ENCODE measurements at regions not wholly inside any gene's neighbourhood (a gene's known extent, or its start where the extent isn't known, plus 50 kb on each side); places are given as distances from the start of the nearest gene placed in this dataset.

DNA sequence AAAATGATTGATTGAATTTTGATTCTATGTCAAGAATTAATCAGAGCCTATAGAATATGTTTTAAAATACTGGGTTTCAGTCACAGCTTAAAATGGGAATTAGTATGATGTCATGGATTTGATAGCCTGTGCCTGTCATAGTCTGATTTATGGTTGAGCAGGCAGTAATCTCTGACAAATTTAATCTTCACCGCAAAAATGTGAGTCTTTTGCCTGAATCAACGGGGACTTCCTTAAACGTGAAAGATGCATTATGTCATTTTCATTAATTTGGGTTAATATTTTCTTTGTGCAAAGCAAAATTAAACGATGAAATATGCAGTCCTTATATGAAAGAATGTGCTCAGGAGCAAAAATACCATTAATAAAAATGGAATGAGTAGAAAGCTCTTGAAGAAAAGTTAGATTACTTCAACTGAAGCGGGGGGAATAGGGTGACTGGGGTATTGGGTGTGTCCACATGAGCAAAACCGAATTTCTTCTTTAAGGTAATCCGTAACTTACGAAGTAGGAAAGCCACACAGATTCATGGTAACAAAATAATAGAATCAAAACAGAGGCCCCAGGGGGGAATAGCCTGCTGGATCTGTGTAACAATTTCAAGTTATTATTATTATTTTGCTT is 339.6 kb upstream of the NOX3 start:
- Histone ChIP-seq H2BK20ac (ENCODE audit: low read depth, low read length) (no peak overlapping the region), H3K9me3 (ENCODE audit: control insufficient read depth, insufficient read depth, low read length) (peaks cover 4% of the 10 kb centered on the region), H2BK5ac (ENCODE audit: low read depth, low read length, poor library complexity, severe bottlenecking) (no peak overlapping the region), H3K23ac (ENCODE audit: low read depth, low read length) (no peak overlapping the region), H3K79me1 (ENCODE audit: low read depth in 1 of 2, low read length in 2 of 2) (no peaks in the 10 kb centered on the region), H3K4ac (ENCODE audit: low read depth, low read length) (no peak overlapping the region), H4K8ac (ENCODE audit: low read depth in 2 of 2, low read length in 2 of 2) (no peak overlapping the region), H4K20me1 (ENCODE audit: insufficient read depth, low read length) (no peaks in the 10 kb centered on the region), H3K27me3 (ENCODE audit: control insufficient read depth, insufficient read depth, low read length) (no peaks in the 10 kb centered on the region), H3K18ac (ENCODE audit: low read depth, low read length) (no peak overlapping the region), H3K4me3 (ENCODE audit: insufficient read depth, low read depth, low read length) (no peak overlapping the region), H3K36me3 (ENCODE audit: control insufficient read depth, insufficient read depth, low read length) (no peaks in the 10 kb centered on the region), H2BK120ac (ENCODE audit: low read depth, low read length) (no peak overlapping the region), H2AFZ (replicated peaks; ENCODE audit: low read length, poor library complexity) (no peak overlapping the region), H3K9ac (ENCODE audit: low read depth, low read length) (no peak overlapping the region), H2AK5ac (ENCODE audit: low read depth, low read length) (no peak overlapping the region), H3K9me1 (ENCODE audit: insufficient read depth, low read length) (no peaks in the 10 kb centered on the region), H3K4me1 (ENCODE audit: control insufficient read depth, insufficient read depth, low read length) (no peaks in the 10 kb centered on the region; the same call in 1 of the 2 replicates), H3K14ac (replicated peaks; ENCODE audit: low read depth, low read length) (no peak overlapping the region), H3K56ac (ENCODE audit: extremely low read depth, insufficient read depth, low read length) (no peak overlapping the region), H4K91ac (ENCODE audit: insufficient read depth, low read depth, low read length) (no peak overlapping the region), H4K5ac (ENCODE audit: low read depth, low read length) (no peak overlapping the region), H2AK9ac (replicated peaks; ENCODE audit: low read depth, low read length, poor library complexity) (no peak overlapping the region), H3K4me2 (ENCODE audit: low read depth, low read length) (no peak overlapping the region), H2BK15ac (ENCODE audit: low read depth, low read length) (no peak overlapping the region), H3K27ac (ENCODE audit: insufficient read depth, low read length) (no peak overlapping the region)
- in situ Hi-C loops (cut with MboI; ENCODE audit: low sequenced_read_pairs) (no loop called here), intact Hi-C loops (cut with micrococcal nuclease) (no loop called here), dilution Hi-C loops (cut with HindIII; ENCODE audit: low sequenced_read_pairs, unreplicated experiment) (no loop called here)
- DNase-seq, result no peak
- 80% methylated on average over 1 of the region's 8 CpGs; no CpG with 5 or more reads in 1 of the 2 experiments for WGBS, 2 experiments (ENCODE audit: extremely low coverage in 2 of 2, insufficient read length in 1 of 2)
- ChIA-PET POLR2A (ENCODE audit: unreplicated experiment) (no interaction called here), CTCF (no interaction called here)
- TF ChIP-seq, protein P1, sequence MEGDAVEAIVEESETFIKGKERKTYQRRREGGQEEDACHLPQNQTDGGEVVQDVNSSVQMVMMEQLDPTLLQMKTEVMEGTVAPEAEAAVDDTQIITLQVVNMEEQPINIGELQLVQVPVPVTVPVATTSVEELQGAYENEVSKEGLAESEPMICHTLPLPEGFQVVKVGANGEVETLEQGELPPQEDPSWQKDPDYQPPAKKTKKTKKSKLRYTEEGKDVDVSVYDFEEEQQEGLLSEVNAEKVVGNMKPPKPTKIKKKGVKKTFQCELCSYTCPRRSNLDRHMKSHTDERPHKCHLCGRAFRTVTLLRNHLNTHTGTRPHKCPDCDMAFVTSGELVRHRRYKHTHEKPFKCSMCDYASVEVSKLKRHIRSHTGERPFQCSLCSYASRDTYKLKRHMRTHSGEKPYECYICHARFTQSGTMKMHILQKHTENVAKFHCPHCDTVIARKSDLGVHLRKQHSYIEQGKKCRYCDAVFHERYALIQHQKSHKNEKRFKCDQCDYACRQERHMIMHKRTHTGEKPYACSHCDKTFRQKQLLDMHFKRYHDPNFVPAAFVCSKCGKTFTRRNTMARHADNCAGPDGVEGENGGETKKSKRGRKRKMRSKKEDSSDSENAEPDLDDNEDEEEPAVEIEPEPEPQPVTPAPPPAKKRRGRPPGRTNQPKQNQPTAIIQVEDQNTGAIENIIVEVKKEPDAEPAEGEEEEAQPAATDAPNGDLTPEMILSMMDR (conservative IDR thresholded peaks at IDR 0.05; ENCODE audit: low read depth, low read length), result no peak
- no peak for TF ChIP-seq SMC3 (IDR thresholded peaks at IDR 0.05; ENCODE audit: low read depth, low read length)
- TF ChIP-seq NFE2L2 (IDR thresholded peaks at IDR 0.05; ENCODE audit: low read depth, low read length), result no peak
- TF ChIP-seq BHLHE40 (IDR thresholded peaks at IDR 0.05; ENCODE audit: low read depth, low read length), result no peak
- no peak for TF ChIP-seq RAD21 (IDR thresholded peaks at IDR 0.05; ENCODE audit: low read length)
- TF ChIP-seq CEBPB (IDR thresholded peaks at IDR 0.05; ENCODE audit: low read depth, low read length), result no peak
- TF ChIP-seq RCOR1 (IDR thresholded peaks at IDR 0.05; ENCODE audit: insufficient replicate concordance, low read length), result no peak
- no peak for TF ChIP-seq RFX5 (IDR thresholded peaks at IDR 0.05; ENCODE audit: low read depth, low read length)
- TF ChIP-seq MXI1 (IDR thresholded peaks at IDR 0.05; ENCODE audit: borderline replicate concordance, low read depth, low read length), result no peak
- no peak for TF ChIP-seq MAFK (IDR thresholded peaks at IDR 0.05; ENCODE audit: low read depth, low read length)
- no peak for TF ChIP-seq CHD1 (IDR thresholded peaks at IDR 0.05; ENCODE audit: low read depth, low read length)
- TF ChIP-seq, protein P2, sequence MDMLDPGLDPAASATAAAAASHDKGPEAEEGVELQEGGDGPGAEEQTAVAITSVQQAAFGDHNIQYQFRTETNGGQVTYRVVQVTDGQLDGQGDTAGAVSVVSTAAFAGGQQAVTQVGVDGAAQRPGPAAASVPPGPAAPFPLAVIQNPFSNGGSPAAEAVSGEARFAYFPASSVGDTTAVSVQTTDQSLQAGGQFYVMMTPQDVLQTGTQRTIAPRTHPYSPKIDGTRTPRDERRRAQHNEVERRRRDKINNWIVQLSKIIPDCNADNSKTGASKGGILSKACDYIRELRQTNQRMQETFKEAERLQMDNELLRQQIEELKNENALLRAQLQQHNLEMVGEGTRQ (IDR thresholded peaks at IDR 0.05; ENCODE audit: low read depth, low read length), result no peak
- TF ChIP-seq FOS (IDR thresholded peaks at IDR 0.05; ENCODE audit: low read depth, low read length), result no peak
- TF ChIP-seq, protein P3, sequence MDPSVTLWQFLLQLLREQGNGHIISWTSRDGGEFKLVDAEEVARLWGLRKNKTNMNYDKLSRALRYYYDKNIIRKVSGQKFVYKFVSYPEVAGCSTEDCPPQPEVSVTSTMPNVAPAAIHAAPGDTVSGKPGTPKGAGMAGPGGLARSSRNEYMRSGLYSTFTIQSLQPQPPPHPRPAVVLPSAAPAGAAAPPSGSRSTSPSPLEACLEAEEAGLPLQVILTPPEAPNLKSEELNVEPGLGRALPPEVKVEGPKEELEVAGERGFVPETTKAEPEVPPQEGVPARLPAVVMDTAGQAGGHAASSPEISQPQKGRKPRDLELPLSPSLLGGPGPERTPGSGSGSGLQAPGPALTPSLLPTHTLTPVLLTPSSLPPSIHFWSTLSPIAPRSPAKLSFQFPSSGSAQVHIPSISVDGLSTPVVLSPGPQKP (IDR thresholded peaks at IDR 0.05; ENCODE audit: borderline replicate concordance, low read depth, low read length), result no peak
- no peak for TF ChIP-seq POLR2A (IDR thresholded peaks at IDR 0.05; ENCODE audit: low read depth, low read length)
- no peak for TF ChIP-seq MAZ (IDR thresholded peaks at IDR 0.05; ENCODE audit: borderline replicate concordance, low read depth, low read length)
- no TSS peak for BruUV-seq (replicated peaks)
- no peak for ATAC-seq (ENCODE audit: low read depth)
